HUES64 (cell line): ENCODE measurements at regions not wholly inside any gene's neighbourhood (a gene's known extent, or its start where the extent isn't known, plus 50 kb on each side); places are given as distances from the start of the nearest gene placed in this dataset.
A peak's percentile ranks its signal among the peaks of the same experiment; 100 is the strongest.
"Not testable (repeated sequence)": the region's sequence is repeated elsewhere in the genome, so short reads cannot be mapped to it uniquely, and the experiment has no call there.

Experiments
- H3K27ac ChIP-seq: 2 replicates; pipeline ENCODE4 v1.7.0; 2013; ENCODE audit warnings: low read depth, low read length, inconsistent platforms
- H3K27me3 ChIP-seq: 2 replicates; pipeline ENCODE4 v1.6.1; 2013; ENCODE audit warnings: mild to moderate bottlenecking, low read length; ENCODE audit not compliant: insufficient read depth
- H3K36me3 ChIP-seq: 2 replicates; pipeline ENCODE4 v1.6.1; 2013; ENCODE audit warnings: mild to moderate bottlenecking, low read length; ENCODE audit not compliant: insufficient read depth
- H3K4me1 ChIP-seq: 2 replicates; pipeline ENCODE4 v1.6.1; 2013; ENCODE audit warnings: mild to moderate bottlenecking, low read length, moderate library complexity; ENCODE audit not compliant: insufficient read depth
- H3K4me3 ChIP-seq: 2 replicates; pipeline ENCODE4 v1.5.1; 2013; ENCODE audit warnings: mild to moderate bottlenecking, low read length, moderate library complexity
- H3K9ac ChIP-seq: 2 replicates; pipeline ENCODE4 v1.6.1; 2013; ENCODE audit warnings: mild to moderate bottlenecking, low read depth, low read length
- H3K9me3 ChIP-seq: 2 replicates; pipeline ENCODE4 v1.6.1; 2013; ENCODE audit warnings: low read depth, low read length; ENCODE audit not compliant: insufficient read depth
- WGBS: fragments of 150-250, 120-280 bp; methylation state at CpG from one replicate; pipeline ENCODE4 v1.1.7; 2013; ENCODE audit warnings: missing lambda C conversion rate; 5-methylcytosine and 5-hydroxymethylcytosine counted together

DNA sequence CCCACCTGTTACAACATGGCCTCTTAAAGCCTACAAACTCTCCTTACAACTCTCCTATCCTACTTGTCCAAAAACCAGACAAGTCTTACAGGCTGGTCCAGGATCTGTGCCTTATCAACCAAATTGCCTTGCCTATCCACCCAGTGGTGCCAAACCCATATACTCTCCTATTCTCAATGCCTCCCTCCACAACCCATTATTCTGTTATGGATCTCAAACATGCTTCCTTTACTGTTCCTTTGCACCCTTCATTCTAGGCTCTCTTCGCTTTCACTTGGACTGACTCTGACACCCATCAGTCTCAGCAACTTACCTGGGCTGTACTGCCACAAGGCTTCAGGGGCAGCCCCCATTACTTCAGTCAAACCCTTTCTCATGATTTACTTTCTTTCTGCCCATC is 1112.1 kb upstream of the TMEM132C start:
- H3K4me3 ChIP-seq, H3K36me3 ChIP-seq, H3K9me3 ChIP-seq, H3K9ac ChIP-seq, H3K27ac ChIP-seq, H3K27me3 ChIP-seq: not testable (repeated sequence)
- WGBS = 100% methylated on average over 1 of the region's 1 CpG
- H3K4me1 ChIP-seq = peaks cover 12% of the 10 kb centered on the region

- not testable (repeated sequence) for H3K4me3 ChIP-seq, H3K9ac ChIP-seq, H3K9me3 ChIP-seq, H3K4me1 ChIP-seq, H3K27ac ChIP-seq, H3K27me3 ChIP-seq, H3K36me3 ChIP-seq
- 93% methylated on average over 5 of the region's 5 CpGs for WGBS
These were observed 1110.9 kb upstream of the TMEM132C start for GRCh38 chr12:127155935-127156619.

GRCh38 chr12:127157501-127158366 is 1109.2 kb upstream of the TMEM132C start:
- not testable (repeated sequence) for H3K9ac ChIP-seq, H3K36me3 ChIP-seq, H3K9me3 ChIP-seq, H3K4me1 ChIP-seq, H3K27me3 ChIP-seq, H3K27ac ChIP-seq, H3K4me3 ChIP-seq
- 94% methylated on average over 8 of the region's 8 CpGs for WGBS

- Histone ChIP-seq H3K36me3 (no peaks in the 10 kb centered on the region), H3K27ac (no peak overlapping the region), H3K9me3 (no peaks in the 10 kb centered on the region), H3K4me3 (no peak overlapping the region), H3K27me3 (no peaks in the 10 kb centered on the region), H3K4me1 (no peaks in the 10 kb centered on the region), H3K9ac (no peak overlapping the region)
- 95% methylated on average over 2 of the region's 4 CpGs for WGBS
These were observed 1108.4 kb upstream of the TMEM132C start for GRCh38 chr12:127158385-127159061.

- Histone ChIP-seq H3K27ac (no peak overlapping the region), H3K27me3 (no peaks in the 10 kb centered on the region), H3K9ac (no peak overlapping the region), H3K4me3 (no peak overlapping the region), H3K4me1 (no peaks in the 10 kb centered on the region), H3K9me3 (no peaks in the 10 kb centered on the region), H3K36me3 (no peaks in the 10 kb centered on the region)
- 82% methylated on average over 2 of the region's 2 CpGs for WGBS
These were observed 1105.5 kb upstream of the TMEM132C start for GRCh38 chr12:127161466-127161865.

DNA sequence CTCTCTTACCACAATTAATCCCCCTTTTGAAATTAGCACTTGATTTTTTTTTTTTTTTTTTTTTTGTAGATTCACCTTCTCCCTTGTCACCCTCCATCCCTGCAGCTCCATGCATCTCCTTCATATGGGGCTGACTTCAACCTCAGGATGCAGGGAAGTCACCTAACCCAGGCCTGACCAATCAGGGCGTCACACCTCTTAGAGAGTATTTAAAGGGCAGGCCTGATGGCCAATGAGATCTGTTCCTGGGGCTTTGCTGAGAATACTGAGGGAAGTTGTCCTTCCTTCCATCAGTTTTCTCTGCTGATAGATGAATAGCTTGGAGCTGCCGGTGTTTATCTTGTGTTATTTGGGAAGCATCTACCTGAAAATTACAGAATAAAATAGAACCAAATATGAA is 1104.7 kb upstream of the TMEM132C start:
- no peaks in the 10 kb centered on the region for H3K4me1 ChIP-seq
- 83% methylated on average over 1 of the region's 2 CpGs for WGBS
- no peak overlapping the region for H3K4me3 ChIP-seq
- H3K36me3 ChIP-seq = no peaks in the 10 kb centered on the region
- H3K9ac ChIP-seq = no peak overlapping the region
- no peak overlapping the region for H3K27ac ChIP-seq
- H3K9me3 ChIP-seq = no peaks in the 10 kb centered on the region
- no peaks in the 10 kb centered on the region for H3K27me3 ChIP-seq

GRCh38 chr12:127162902-127163301 is 1104.1 kb upstream of the TMEM132C start:
- H3K9me3 ChIP-seq = no peaks in the 10 kb centered on the region
- no peak overlapping the region for H3K27ac ChIP-seq
- no peaks in the 10 kb centered on the region for H3K4me1 ChIP-seq
- WGBS = 67% methylated on average over 1 of the region's 1 CpG
- H3K27me3 ChIP-seq = no peaks in the 10 kb centered on the region
- no peak overlapping the region for H3K9ac ChIP-seq
- H3K4me3 ChIP-seq = no peak overlapping the region
- no peaks in the 10 kb centered on the region for H3K36me3 ChIP-seq

DNA sequence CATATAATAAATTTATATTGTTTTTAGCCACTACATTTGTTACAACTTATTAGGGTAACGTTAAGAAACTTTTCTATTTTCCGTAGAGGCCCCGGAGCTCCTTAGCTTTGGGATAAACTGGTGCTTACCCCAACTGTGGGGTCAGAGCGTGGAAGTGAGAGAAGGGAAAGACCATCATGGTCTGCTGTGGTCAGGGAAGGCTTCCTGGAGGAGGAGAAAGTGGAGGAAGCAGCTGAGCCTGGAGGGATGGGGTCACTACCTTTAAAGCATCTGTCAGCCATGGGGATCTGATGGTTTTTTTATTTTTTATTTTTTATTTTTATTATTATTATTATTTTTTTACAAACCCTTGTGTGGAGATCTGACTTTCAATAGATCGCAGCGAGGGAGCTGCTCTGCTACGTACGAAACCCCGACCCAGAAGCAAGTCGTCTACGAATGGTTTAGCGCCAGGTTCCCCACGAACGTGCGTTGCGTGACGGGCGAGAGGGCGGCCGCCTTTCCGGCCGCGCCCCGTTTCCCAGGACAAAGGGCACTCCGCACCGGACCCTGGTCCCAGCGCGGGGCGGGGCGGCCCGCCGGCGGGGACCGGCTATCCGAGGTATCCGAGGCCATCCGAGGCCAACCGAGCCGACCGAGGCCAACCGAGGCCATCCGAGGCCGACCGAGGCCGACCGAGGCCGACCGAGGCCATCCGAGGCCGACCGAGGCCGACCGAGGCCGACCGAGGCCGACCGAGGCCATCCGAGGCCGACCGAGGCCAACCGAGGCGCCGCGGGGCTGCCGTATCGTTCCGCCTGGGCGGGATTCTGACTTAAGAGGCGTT is 1101.2 kb upstream of the TMEM132C start:
- Histone ChIP-seq H3K27me3 (no peaks in the 10 kb centered on the region), H3K9me3 (no peaks in the 10 kb centered on the region), H3K36me3 (no peaks in the 10 kb centered on the region), H3K9ac (peak overlapping the region; percentile 78), H3K4me1 (no peaks in the 10 kb centered on the region), H3K4me3 (peak overlapping the region; percentile 50), H3K27ac (peak overlapping the region; percentile 68; the same call in 1 of the 2 replicates)
- WGBS = 9% methylated on average over 69 of the region's 69 CpGs

- no peak overlapping the region for H3K27ac ChIP-seq
- H3K36me3 ChIP-seq = no peaks in the 10 kb centered on the region
- no peaks in the 10 kb centered on the region for H3K4me1 ChIP-seq
- peaks cover 11% of the 10 kb centered on the region for H3K9me3 ChIP-seq
- WGBS = 92% methylated on average over 14 of the region's 15 CpGs
- H3K9ac ChIP-seq = no peak overlapping the region
- H3K4me3 ChIP-seq = no peak overlapping the region
- H3K27me3 ChIP-seq = no peaks in the 10 kb centered on the region
These were observed 1097.4 kb upstream of the TMEM132C start for GRCh38 chr12:127169321-127170181.
